K562 (cell line): ENCODE measurements at regions not wholly inside any gene's neighbourhood (a gene's known extent, or its start where the extent isn't known, plus 50 kb on each side); places are given as distances from the start of the nearest gene placed in this dataset.

Experiments
- ATAC-seq: fragments of 200-7000 bp; cut with Tn5 transposase; 3 replicates; pipeline ENCODE4 v1.9.1; 2020; ENCODE audit warnings: moderate library complexity
- BruUV-seq: library from RNA; stranded (reverse); fragments of 400-500 nt; replicated peaks from 2 replicates; lab custom pipeline; 2021; lab: Mats Ljungman, UMichigan
- CTCF ChIA-PET: fragments of 300-600 bp; formaldehyde crosslinking; extraction: SDS; loops from one replicate; lab custom pipeline; 2021; ENCODE audit warnings: low intra/inter-chr PET ratio; lab: Yijun Ruan, JAX
- POLR2A ChIA-PET: fragments of 300-600, 350-650 bp; sonication (Branson Sonifier 250); formaldehyde crosslinking; extraction: SDS; loops from one replicate; lab custom pipeline; 2021; ENCODE audit warnings: antibody characterized with exemption, inconsistent platforms; lab: Yijun Ruan, JAX
- DNase-seq, 4 experiments: peaks; one replicate each; pipeline versions ENCODE4 v3.0.0 to v3.0.0-alpha.2; 2011 to 2018; ENCODE audit warnings: low spot score in 3 of 4, mixed read lengths in 3 of 4; ENCODE audit errors: extremely low read depth in 1 of 4
- FAIRE-seq: peaks from 2 replicates; lab custom pipeline; 2011; peaks lifted over from hg19 to GRCh38; lab: Jason Lieb, UNC
- H2AFZ ChIP-seq: 2 replicates; pipeline ENCODE4 v1.6.0; 2011; ENCODE audit warnings: low read depth, low read length, control low read depth, inconsistent platforms
- H3K27ac ChIP-seq: fragments of 200-600 bp; 3 replicates; pipeline ENCODE4 v1.8.0; 2011; ENCODE audit warnings: low read depth, mild to moderate bottlenecking, control low read depth, inconsistent platforms, low read length, moderate library complexity, mixed read lengths; ENCODE audit errors: extremely low read depth
- H3K27me3 ChIP-seq, 2 experiments: fragments of 300-600 bp in 1 of 2; 2 replicates in 1 of 2; 3 replicates in 1 of 2; pipeline versions ENCODE4 v1.6.0 to v1.8.0; 2011; ENCODE audit warnings: inconsistent platforms in 2 of 2, low read length in 2 of 2, mild to moderate bottlenecking in 1 of 2, mixed read lengths in 1 of 2, moderate library complexity in 1 of 2; ENCODE audit not compliant: control insufficient read depth in 2 of 2, insufficient read depth in 2 of 2
- H3K36me3 ChIP-seq: fragments of 300-600 bp; 3 replicates; pipeline ENCODE4 v1.8.0; 2011; ENCODE audit warnings: mild to moderate bottlenecking, low read length, inconsistent platforms; ENCODE audit not compliant: control insufficient read depth, insufficient read depth
- H3K4me1 ChIP-seq, 2 experiments: fragments of 200-600 bp in 1 of 2; replicated peaks in 1 of 2; 2 replicates in 1 of 2; 3 replicates in 1 of 2; pipeline versions ENCODE4 v1.5.1 to v1.8.0; 2011; ENCODE audit warnings: inconsistent platforms in 2 of 2, low read length in 2 of 2, mild to moderate bottlenecking in 1 of 2, mixed read lengths in 1 of 2, moderate library complexity in 1 of 2; ENCODE audit not compliant: control insufficient read depth in 2 of 2, insufficient read depth in 2 of 2
- H3K4me2 ChIP-seq: 2 replicates; pipeline ENCODE4 v1.6.1; 2011; ENCODE audit warnings: low read length, control low read depth, inconsistent platforms, mixed read lengths; ENCODE audit not compliant: insufficient read depth
- H3K4me3 ChIP-seq: fragments of 200-600 bp; sonication (generic), shearing (Covaris generic); 2 replicates; pipeline ENCODE4 v1.5.1; 2016; ENCODE audit warnings: control low read depth, inconsistent platforms
- H3K79me2 ChIP-seq: fragments of 200-600 bp; 3 replicates; pipeline ENCODE4 v1.8.0; 2011; ENCODE audit warnings: low read length, inconsistent platforms; ENCODE audit not compliant: control insufficient read depth, insufficient read depth
- H3K9ac ChIP-seq, 2 experiments: 2 replicates each; pipeline versions ENCODE4 v1.6.0 to v1.6.1; 2011; ENCODE audit warnings: low read depth in 2 of 2, low read length in 2 of 2, control low read depth in 1 of 2, inconsistent platforms in 1 of 2, mild to moderate bottlenecking in 1 of 2, mixed read lengths in 1 of 2; ENCODE audit not compliant: insufficient read depth in 1 of 2
- H3K9me1 ChIP-seq: one replicate; pipeline ENCODE4 v1.6.0; 2011; ENCODE audit warnings: inconsistent platforms, mild to moderate bottlenecking, low read length, moderate library complexity; ENCODE audit not compliant: control insufficient read depth, insufficient read depth
- H3K9me3 ChIP-seq: replicated peaks from 2 replicates; pipeline ENCODE4 v1.5.1; 2011; ENCODE audit warnings: low read depth, low read length, inconsistent platforms; ENCODE audit not compliant: control insufficient read depth, insufficient read depth
- H4K20me1 ChIP-seq: replicated peaks from 2 replicates; pipeline ENCODE4 v1.6.1; 2011; ENCODE audit warnings: low read length, inconsistent platforms, mixed read lengths; ENCODE audit not compliant: control insufficient read depth, insufficient read depth
- ADNP ChIP-seq: fragments of 200-800 bp; sonication (Bioruptor generic); IDR thresholded peaks from 2 replicates; pipeline ENCODE4 v1.6.1; 2016; ENCODE audit warnings: missing genetic modification characterization, missing compliant biosample characterization
- CREBBP ChIP-seq: IDR thresholded peaks from one replicate; pipeline ENCODE4 v1.6.1; 2012; ENCODE audit warnings: low read depth, mild to moderate bottlenecking, control low read depth, inconsistent platforms, low read length
- CXXC5 ChIP-seq: fragments of 250-450 bp; sonication (Bioruptor Pico); IDR thresholded peaks from 2 replicates; pipeline ENCODE4 v1.8.0; 2022; ENCODE audit warnings: inconsistent platforms, mild to moderate bottlenecking, moderate library complexity
- EWSR1 ChIP-seq: fragments of 450-650 bp; IDR thresholded peaks from 2 replicates; pipeline ENCODE4 v1.6.1; 2018; ENCODE audit warnings: borderline replicate concordance, mild to moderate bottlenecking, low read depth, moderate library complexity; ENCODE audit not compliant: partially characterized antibody
- HINFP ChIP-seq: fragments of 450-650 bp; conservative IDR thresholded peaks from 2 replicates; pipeline ENCODE4 v1.6.1; 2016; ENCODE audit warnings: missing genetic modification characterization, low read depth, mild to moderate bottlenecking, control low read depth, missing compliant biosample characterization
- POU5F1 ChIP-seq: fragments of 150-350 bp; IDR thresholded peaks from 2 replicates; pipeline ENCODE4 v1.6.1; 2014; ENCODE audit warnings: borderline replicate concordance, low read length, low read depth, mild to moderate bottlenecking; ENCODE audit not compliant: partially characterized antibody
- PTBP1 ChIP-seq: fragments of 200-400 bp; formaldehyde crosslinking; IDR thresholded peaks from 2 replicates; pipeline ENCODE4 v1.6.1; 2017; ENCODE audit warnings: low read depth, low read length
- SAFB2 ChIP-seq: fragments of 200-400 bp; formaldehyde crosslinking; IDR thresholded peaks from 2 replicates; pipeline ENCODE4 v1.6.1; 2018; ENCODE audit warnings: borderline replicate concordance, low read length, low read depth, moderate library complexity; ENCODE audit not compliant: severe bottlenecking
- SNAPC5 ChIP-seq: fragments of 250-450 bp; sonication (Bioruptor Pico); IDR thresholded peaks from 2 replicates; pipeline ENCODE4 v1.8.0; 2021; ENCODE audit warnings: moderate library complexity, mild to moderate bottlenecking, inconsistent platforms
- SPI1 ChIP-seq: IDR thresholded peaks from 2 replicates; pipeline ENCODE4 v1.6.1; 2011; ENCODE audit warnings: low read depth, low read length, control low read depth, borderline replicate concordance
- STAT6 ChIP-seq: sonication (generic); formaldehyde crosslinking; IDR thresholded peaks from 2 replicates; pipeline ENCODE4 v1.8.1; 2023; ENCODE audit warnings: mild to moderate bottlenecking, missing genetic modification reagents
- THRB ChIP-seq: fragments of 450-650 bp; formaldehyde crosslinking; conservative IDR thresholded peaks from 2 replicates; pipeline ENCODE4 v1.4.0; 2022; ENCODE audit warnings: mild to moderate bottlenecking, missing genetic modification characterization
- ZBTB1 ChIP-seq: sonication (generic); formaldehyde crosslinking; IDR thresholded peaks from 2 replicates; pipeline ENCODE4 v1.8.1; 2023; ENCODE audit warnings: missing genetic modification reagents, low read depth, mild to moderate bottlenecking, borderline replicate concordance
- WGBS: fragments of 100-300 bp; shearing (Covaris generic); methylation state at CpG from one replicate; pipeline ENCODE4 v1.1.6; 2016; ENCODE audit warnings: low coverage, mixed read lengths; ENCODE audit not compliant: insufficient coverage; ENCODE audit errors: missing lambda C conversion rate; 5-methylcytosine and 5-hydroxymethylcytosine counted together
- in situ Hi-C: fragments of 300-500 bp; cut with MboI; formaldehyde crosslinking; loops from 4 replicates; pipeline ENCODE4 v1.15.0; 2018; ENCODE audit warnings: inconsistent platforms, mixed read lengths
- intact Hi-C: fragments of 100-400 bp; cut with micrococcal nuclease; formaldehyde crosslinking; loops from 2 replicates; pipeline ENCODE4 v1.14.2; 2022
- TF ChIP-seq, protein P1 (sequence below): sonication (generic); formaldehyde crosslinking; IDR thresholded peaks from 2 replicates; pipeline ENCODE4 v1.5.0; 2020; ENCODE audit warnings: missing genetic modification reagents

- TF ChIP-seq STAT6 (no peak), EWSR1 (no peak)
Measured at GRCh38 chr1:187759825-187760333, 931.1 kb downstream of the PLA2G4A start (continued).

DNA sequence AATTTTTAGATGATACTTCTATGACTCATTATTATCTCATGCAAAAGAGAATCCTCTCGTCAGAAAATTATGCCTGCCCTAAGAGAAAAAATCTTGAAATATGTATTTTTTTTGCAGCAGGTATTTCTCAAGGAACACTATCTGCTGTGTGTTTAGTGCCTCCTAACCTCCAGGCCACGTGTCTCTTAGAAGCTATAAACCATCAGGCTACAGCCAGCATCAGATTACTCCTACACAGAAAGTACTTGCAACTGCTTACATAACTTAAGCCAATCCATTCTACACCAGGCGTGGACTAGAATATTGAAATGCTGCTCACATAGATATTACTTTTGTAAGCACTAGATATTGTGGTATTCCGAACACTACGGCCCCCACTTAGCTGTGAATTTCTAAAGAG is 933.4 kb downstream of the PLA2G4A start:
- Histone ChIP-seq H3K4me3 (no peak overlapping the region), H3K4me1 (no peaks in the 10 kb centered on the region), H3K36me3 (no peaks in the 10 kb centered on the region), H2AFZ (no peak overlapping the region), H3K9me3 (no peaks in the 10 kb centered on the region), H3K4me2 (no peak overlapping the region), H3K27me3 (no peaks in the 10 kb centered on the region), H3K9ac (no peak overlapping the region), H3K9me1 (no peaks in the 10 kb centered on the region), H3K27ac (no peak overlapping the region), H4K20me1 (no peaks in the 10 kb centered on the region), H3K79me2 (no peaks in the 10 kb centered on the region)
- ATAC-seq (no peak), FAIRE-seq (no peak), DNase-seq (no peak)
- no TSS peak for BruUV-seq
- intact Hi-C loops, result no loop called here
- in situ Hi-C loops, result no loop called here
- WGBS, result 2% methylated on average over 5 of the region's 5 CpGs
- POLR2A ChIA-PET, result interaction anchor here (0.6 kb wide), 1 partner anchor 309 kb away, joined by 4 read pairs; no protein-coding TSS in a partner anchor
- CTCF ChIA-PET, result no interaction called here
- TF ChIP-seq CREBBP (no peak), POU5F1 (no peak), HINFP (tag) (no peak), SNAPC5 (CRISPR knock-in tag) (no peak), ADNP (tag) (no peak), SPI1 (no peak), SAFB2 (no peak), PTBP1 (no peak), ZBTB1 (CRISPR knock-in tag) (no peak), CXXC5 (CRISPR knock-in tag) (no peak), THRB (CRISPR knock-in tag) (no peak)
- TF ChIP-seq, protein P1, sequence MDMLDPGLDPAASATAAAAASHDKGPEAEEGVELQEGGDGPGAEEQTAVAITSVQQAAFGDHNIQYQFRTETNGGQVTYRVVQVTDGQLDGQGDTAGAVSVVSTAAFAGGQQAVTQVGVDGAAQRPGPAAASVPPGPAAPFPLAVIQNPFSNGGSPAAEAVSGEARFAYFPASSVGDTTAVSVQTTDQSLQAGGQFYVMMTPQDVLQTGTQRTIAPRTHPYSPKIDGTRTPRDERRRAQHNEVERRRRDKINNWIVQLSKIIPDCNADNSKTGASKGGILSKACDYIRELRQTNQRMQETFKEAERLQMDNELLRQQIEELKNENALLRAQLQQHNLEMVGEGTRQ, result no peak
